Spleen (tissue), 11 donors: ENCODE measurements at regions not wholly inside any gene's neighbourhood (a gene's known extent, or its start where the extent isn't known, plus 50 kb on each side); places are given as distances from the start of the nearest gene placed in this dataset.

Experiments
- DNase-seq: peaks from one replicate; pipeline ENCODE4 v3.0.0-alpha.2; 2020
- H3K27ac ChIP-seq, 8 donors: fragments of 200-600 bp; sonication (generic) in 7 of 8; 1 replicate in 4 of 8; 2 replicates in 4 of 8; pipeline versions ENCODE4 v1.5.0 to v1.8.0; 2016 to 2021; ENCODE audit warnings: inconsistent platforms in 4 of 8, mild to moderate bottlenecking in 4 of 8, moderate library complexity in 1 of 8
- H3K27me3 ChIP-seq, 7 donors: fragments of 200-600 bp; sonication (generic) in 6 of 7; replicated peaks in 1 of 7; 1 replicate in 4 of 7; 2 replicates in 3 of 7; pipeline versions ENCODE4 v1.5.0 to v1.8.0; 2016 to 2021; ENCODE audit warnings: inconsistent platforms in 3 of 7, mild to moderate bottlenecking in 1 of 7
- H3K36me3 ChIP-seq, 6 donors: fragments of 200-600 bp; sonication (generic) in 5 of 6; 1 replicate in 4 of 6; 2 replicates in 2 of 6; pipeline versions ENCODE4 v1.5.0 to v1.8.0; 2016 to 2021; ENCODE audit warnings: inconsistent platforms in 2 of 6
- H3K4me1 ChIP-seq, 6 donors: fragments of 200-600 bp; sonication (generic) in 5 of 6; 1 replicate in 3 of 6; 2 replicates in 3 of 6; pipeline versions ENCODE4 v1.5.0 to v1.8.0; 2016 to 2021; ENCODE audit warnings: inconsistent platforms in 3 of 6
- H3K4me3 ChIP-seq, 8 donors: fragments of 200-600 bp; sonication (generic) in 7 of 8; 1 replicate in 4 of 8; 2 replicates in 4 of 8; pipeline versions ENCODE4 v1.5.0 to v1.8.0; 2016 to 2021; ENCODE audit warnings: inconsistent platforms in 4 of 8, mild to moderate bottlenecking in 4 of 8, moderate library complexity in 2 of 8
- H3K9me3 ChIP-seq, 8 donors: fragments of 200-600 bp; sonication (generic) in 7 of 8; 1 replicate in 4 of 8; 2 replicates in 4 of 8; pipeline versions ENCODE4 v1.5.0 to v1.8.0; 2016 to 2021; ENCODE audit warnings: inconsistent platforms in 4 of 8
- CTCF ChIP-seq, 11 experiments: fragments of 200-600 bp in 7 of 11; fragments of 450-650 bp in 4 of 11; sonication (generic) in 4 of 11; IDR thresholded peaks in 8 of 11; conservative IDR thresholded peaks in 3 of 11; 1 replicate in 7 of 11; 2 replicates in 4 of 11; pipeline versions ENCODE4 v1.4.0 to v1.8.0; 2016 to 2021; ENCODE audit warnings: antibody characterized with exemption in 11 of 11, inconsistent platforms in 4 of 11, mild to moderate bottlenecking in 1 of 11
- POLR2A ChIP-seq, 3 donors: fragments of 450-650 bp; IDR thresholded peaks; one replicate each; pipeline ENCODE4 v1.5.1; 2017; ENCODE audit warnings: antibody characterized with exemption in 3 of 3, mild to moderate bottlenecking in 1 of 3
- POLR2AphosphoS5 ChIP-seq, 3 donors: sonication (generic); formaldehyde crosslinking; IDR thresholded peaks; one replicate each; pipeline ENCODE4 v1.5.1; 2017; ENCODE audit warnings: antibody characterized with exemption in 3 of 3
- WGBS, 5 donors: extraction: QIAGEN DNeasy Blood & Tissue Kit in 3 of 5; methylation state at CpG; one replicate each; pipeline versions ENCODE4 v1.1.5 to v1.1.7; 2013 to 2018; 5-methylcytosine and 5-hydroxymethylcytosine counted together
- intact Hi-C: fragments of 100-400 bp; cut with DNase I; formaldehyde crosslinking; loops from one replicate; pipeline ENCODE4 v1.15.0; 2023; ENCODE audit warnings: low total_unique reads
- donor health status: healthy with polysubstance abuse.
- donor health status: DM: no; HTN: no; CAD: no; lungs with moderate emphysema.
- donor health status: DM: no; HTN: no; CAD: no.
- donor health status: Bipolar disorder and iron deficiency.
- donor health status: healthy.
- donor health status: DM: no; HTN: no; CAD: no.
- donor health status: DM: yes; HTN: yes; CAD: no.

- WGBS, 5 donors = 73 to 79% (median 75%) methylated on average over 7 of the region's 7 CpGs
- intact Hi-C loops = no loop called here
- no peak for DNase-seq
- Histone ChIP-seq H3K27me3 (peaks cover 0 to 7% (median 0%) of the 10 kb centered on the region in 7 donors), H3K36me3 (no peaks in the 10 kb centered on the region), H3K27ac (peak overlapping the region in 2 of 8 donors; percentile 7 to 46), H3K4me3 (no peak overlapping the region), H3K4me1 (peaks cover 0 to 19% (median 12%) of the 10 kb centered on the region in 6 donors), H3K9me3 (peaks cover 0 to 4% (median 0%) of the 10 kb centered on the region in 8 donors)
- TF ChIP-seq POLR2AphosphoS5 (IDR thresholded peaks at IDR 0.05) (no peak), CTCF (IDR thresholded peaks at IDR 0.05 in 8 of 11, conservative IDR thresholded peaks at IDR 0.05 in 3 of 11) (no peak), POLR2A (IDR thresholded peaks at IDR 0.05) (no peak)
Measured at GRCh38 chr17:73774852-73775251, 130.6 kb upstream of the SDK2 start.

GRCh38 chr17:73776351-73777130 lies 132.3 kb upstream of the SDK2 start:
- Histone ChIP-seq H3K27ac (peak overlapping the region in 6 of 8 donors; percentile 11 to 69 (median 58)), H3K36me3 (no peaks in the 10 kb centered on the region), H3K4me1 (peaks cover 0 to 8% (median 1%) of the 10 kb centered on the region in 6 donors), H3K9me3 (peaks cover 0 to 4% (median 0%) of the 10 kb centered on the region in 8 donors), H3K4me3 (no peak overlapping the region), H3K27me3 (peaks cover 0 to 9% (median 0%) of the 10 kb centered on the region in 7 donors)
- TF ChIP-seq POLR2AphosphoS5 (IDR thresholded peaks at IDR 0.05) (no peak), CTCF (IDR thresholded peaks at IDR 0.05 in 8 of 11, conservative IDR thresholded peaks at IDR 0.05 in 3 of 11) (no peak), POLR2A (IDR thresholded peaks at IDR 0.05) (no peak)
- 78 to 89% (median 83%) methylated on average over 21 of the region's 21 CpGs for WGBS, 5 donors
- DNase-seq = no peak
- intact Hi-C loops = no loop called here

- intact Hi-C loops = no loop called here
- WGBS, 5 donors = 61 to 84% (median 77%) methylated on average over 7 of the region's 7 CpGs
- H3K9me3 ChIP-seq = peaks cover 0 to 4% (median 0%) of the 10 kb centered on the region in 8 donors
- no peak for DNase-seq
- TF ChIP-seq POLR2A (IDR thresholded peaks at IDR 0.05) (no peak), CTCF (IDR thresholded peaks at IDR 0.05 in 8 of 11, conservative IDR thresholded peaks at IDR 0.05 in 3 of 11) (peak in 1 of 11 experiments; percentile 11), POLR2AphosphoS5 (IDR thresholded peaks at IDR 0.05) (peak in 2 of 3 donors; percentile 43 to 49)
- peaks cover 0 to 15% (median 0%) of the 10 kb centered on the region in 7 donors for H3K27me3 ChIP-seq
- H3K27ac ChIP-seq = peak overlapping the region in 4 of 8 donors; percentile 32 to 68 (median 56)
- no peaks in the 10 kb centered on the region for H3K36me3 ChIP-seq
- no peak overlapping the region for H3K4me3 ChIP-seq
- peaks cover 0 to 8% (median 0%) of the 10 kb centered on the region in 6 donors for H3K4me1 ChIP-seq
Measured at GRCh38 chr17:73777131-73777449, 132.8 kb upstream of the SDK2 start.

GRCh38 chr17:73782231-73782630 lies 138.0 kb upstream of the SDK2 start:
- Histone ChIP-seq H3K4me1 (no peaks in the 10 kb centered on the region), H3K4me3 (no peak overlapping the region), H3K27ac (no peak overlapping the region), H3K9me3 (peaks cover 0 to 4% (median 0%) of the 10 kb centered on the region in 8 donors), H3K36me3 (no peaks in the 10 kb centered on the region), H3K27me3 (peaks cover 0 to 65% (median 0%) of the 10 kb centered on the region in 7 donors)
- WGBS, 5 donors = 49 to 55% (median 50%) methylated on average over 6 of the region's 6 CpGs
- no peak for TF ChIP-seq POLR2AphosphoS5 (IDR thresholded peaks at IDR 0.05)
- no peak for TF ChIP-seq POLR2A (IDR thresholded peaks at IDR 0.05)
- no peak for TF ChIP-seq CTCF (IDR thresholded peaks at IDR 0.05 in 8 of 11, conservative IDR thresholded peaks at IDR 0.05 in 3 of 11)
- DNase-seq = no peak
- intact Hi-C loops = no loop called here
